Upper lobe of right lung (tissue), 1 donor: ENCODE measurements at regions not wholly inside any gene's neighbourhood (a gene's known extent, or its start where the extent isn't known, plus 50 kb on each side); places are given as distances from the start of the nearest gene placed in this dataset.

Experiments
- ATAC-seq: fragments of 200-7000 bp; cut with Tn5 transposase; one replicate; pipeline ENCODE4 v1.9.1; 2020; ENCODE audit warnings: mild to moderate bottlenecking, moderate library complexity
- DNase-seq: peaks from one replicate; pipeline ENCODE4 v3.0.0-alpha.2; 2020
- H3K27ac ChIP-seq: fragments of 200-600 bp; one replicate; pipeline ENCODE4 v1.8.0; 2022
- H3K27me3 ChIP-seq: fragments of 200-600 bp; one replicate; pipeline ENCODE4 v1.8.0; 2022; ENCODE audit warnings: mild to moderate bottlenecking
- H3K36me3 ChIP-seq: fragments of 200-600 bp; one replicate; pipeline ENCODE4 v1.8.0; 2022
- H3K4me1 ChIP-seq: fragments of 200-600 bp; one replicate; pipeline ENCODE4 v1.8.0; 2022
- H3K4me3 ChIP-seq: fragments of 200-600 bp; one replicate; pipeline ENCODE4 v1.8.0; 2022; ENCODE audit warnings: mild to moderate bottlenecking
- H3K9me3 ChIP-seq: fragments of 200-600 bp; one replicate; pipeline ENCODE4 v1.8.0; 2022
- CTCF ChIP-seq: fragments of 200-600 bp; IDR thresholded peaks from one replicate; pipeline ENCODE4 v1.8.0; 2022; ENCODE audit warnings: antibody characterized with exemption
- intact Hi-C: fragments of 100-400 bp; cut with DNase I; formaldehyde crosslinking; loops from one replicate; pipeline ENCODE4 v1.11.0; 2022
- donor health status: DM: no; HTN: yes; CAD: no; lungs with severe emphysema.

- H3K27ac ChIP-seq: no peak overlapping the region
- no peak overlapping the region for H3K4me3 ChIP-seq
- intact Hi-C loops: no loop called here
- H3K9me3 ChIP-seq: no peaks in the 10 kb centered on the region
- TF ChIP-seq CTCF: no peak
- ATAC-seq (no peak), DNase-seq (no peak)
- H3K27me3 ChIP-seq: no peaks in the 10 kb centered on the region
- no peaks in the 10 kb centered on the region for H3K36me3 ChIP-seq
- no peaks in the 10 kb centered on the region for H3K4me1 ChIP-seq
Measured at GRCh38 chr4:108473163-108473720, 147.1 kb upstream of the RPL34 start.

GRCh38 chr4:108466936-108467902 lies 153.2 kb upstream of the RPL34 start:
- Histone ChIP-seq H3K27me3 (no peaks in the 10 kb centered on the region), H3K4me1 (no peaks in the 10 kb centered on the region), H3K36me3 (no peaks in the 10 kb centered on the region), H3K27ac (no peak overlapping the region), H3K4me3 (no peak overlapping the region), H3K9me3 (no peaks in the 10 kb centered on the region)
- DNase-seq: no peak
- no peak for ATAC-seq
- intact Hi-C loops: no loop called here
- no peak for TF ChIP-seq CTCF

GRCh38 chr4:108465886-108466500 lies 154.4 kb upstream of the RPL34 start:
- Histone ChIP-seq H3K36me3 (no peaks in the 10 kb centered on the region), H3K9me3 (no peaks in the 10 kb centered on the region), H3K4me3 (no peak overlapping the region), H3K27ac (no peak overlapping the region), H3K4me1 (no peaks in the 10 kb centered on the region), H3K27me3 (no peaks in the 10 kb centered on the region)
- no peak for ATAC-seq
- intact Hi-C loops: no loop called here
- no peak for TF ChIP-seq CTCF
- DNase-seq: no peak

GRCh38 chr4:108458681-108459080 lies 161.7 kb upstream of the RPL34 start:
- no peaks in the 10 kb centered on the region for H3K4me1 ChIP-seq
- TF ChIP-seq CTCF: no peak
- no peaks in the 10 kb centered on the region for H3K9me3 ChIP-seq
- H3K27me3 ChIP-seq: no peaks in the 10 kb centered on the region
- H3K27ac ChIP-seq: no peak overlapping the region
- DNase-seq (no peak), ATAC-seq (peak; percentile 50)
- no peak overlapping the region for H3K4me3 ChIP-seq
- H3K36me3 ChIP-seq: no peaks in the 10 kb centered on the region
- intact Hi-C loops: no loop called here

- Histone ChIP-seq H3K4me1 (no peaks in the 10 kb centered on the region), H3K4me3 (no peak overlapping the region), H3K27me3 (no peaks in the 10 kb centered on the region), H3K36me3 (no peaks in the 10 kb centered on the region), H3K27ac (no peak overlapping the region), H3K9me3 (no peaks in the 10 kb centered on the region)
- TF ChIP-seq CTCF: no peak
- intact Hi-C loops: no loop called here
- DNase-seq: no peak
- no peak for ATAC-seq
Measured at GRCh38 chr4:108454227-108454626, 166.1 kb upstream of the RPL34 start.
